Lower leg skin (tissue), 4 donors: ENCODE measurements at regions not wholly inside any gene's neighbourhood (a gene's known extent, or its start where the extent isn't known, plus 50 kb on each side); places are given as distances from the start of the nearest gene placed in this dataset.
"Not testable (repeated sequence)": the region's sequence is repeated elsewhere in the genome, so short reads cannot be mapped to it uniquely, and the experiment has no call there.

ENCODE experiments used
- DNase-seq, 2 donors: peaks; one replicate each; pipeline ENCODE4 v3.0.0-alpha.2; 2019; ENCODE audit warnings: low spot score in 2 of 2
- H3K4me3 ChIP-seq: fragments of 200-600 bp; sonication (generic); 2 replicates; pipeline ENCODE4 v1.5.1; 2017; ENCODE audit warnings: mild to moderate bottlenecking, low read depth; ENCODE audit not compliant: poor library complexity, severe bottlenecking
- POLR2A ChIP-seq, 2 donors: fragments of 450-650 bp; IDR thresholded peaks; one replicate each; pipeline ENCODE4 v1.6.1; 2016 to 2017; ENCODE audit warnings: antibody characterized with exemption in 2 of 2, mild to moderate bottlenecking in 1 of 2, moderate library complexity in 1 of 2
- WGBS, 2 donors: methylation state at CpG; one replicate each; pipeline ENCODE4 v1.1.5; 2018; 5-methylcytosine and 5-hydroxymethylcytosine counted together
- intact Hi-C: fragments of 100-400 bp; cut with DNase I; formaldehyde crosslinking; loops from one replicate; pipeline ENCODE4 v1.15.0; 2023; ENCODE audit warnings: low total_unique reads
- TF ChIP-seq, protein P1 (sequence below), 3 donors: fragments of 450-650 bp; IDR thresholded peaks; one replicate each; pipeline ENCODE4 v1.5.1; 2016; ENCODE audit warnings: antibody characterized with exemption in 3 of 3, mild to moderate bottlenecking in 3 of 3, moderate library complexity in 2 of 3

DNA sequence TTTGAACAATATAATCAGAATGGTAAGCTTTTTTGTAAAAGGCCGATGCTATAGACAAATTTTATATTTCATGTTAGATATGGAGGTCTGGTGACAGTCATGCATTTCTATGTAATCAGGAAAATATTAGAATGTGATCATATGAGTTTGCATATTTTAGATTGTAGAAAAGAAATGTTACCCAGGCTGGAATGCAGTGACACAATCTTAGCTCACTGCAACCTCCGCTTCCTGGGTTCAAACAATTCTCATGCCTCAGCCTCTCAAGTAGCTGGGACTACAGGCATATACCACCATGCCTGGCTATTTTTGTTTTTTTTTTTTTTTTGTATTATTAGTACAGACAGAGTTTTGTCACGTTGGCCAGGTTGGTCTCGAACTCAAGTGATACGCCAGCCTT lies 152.0 kb downstream of the LMLN start:
- TF ChIP-seq POLR2A (IDR thresholded peaks at IDR 0.05) = no peak
- TF ChIP-seq, protein P1, sequence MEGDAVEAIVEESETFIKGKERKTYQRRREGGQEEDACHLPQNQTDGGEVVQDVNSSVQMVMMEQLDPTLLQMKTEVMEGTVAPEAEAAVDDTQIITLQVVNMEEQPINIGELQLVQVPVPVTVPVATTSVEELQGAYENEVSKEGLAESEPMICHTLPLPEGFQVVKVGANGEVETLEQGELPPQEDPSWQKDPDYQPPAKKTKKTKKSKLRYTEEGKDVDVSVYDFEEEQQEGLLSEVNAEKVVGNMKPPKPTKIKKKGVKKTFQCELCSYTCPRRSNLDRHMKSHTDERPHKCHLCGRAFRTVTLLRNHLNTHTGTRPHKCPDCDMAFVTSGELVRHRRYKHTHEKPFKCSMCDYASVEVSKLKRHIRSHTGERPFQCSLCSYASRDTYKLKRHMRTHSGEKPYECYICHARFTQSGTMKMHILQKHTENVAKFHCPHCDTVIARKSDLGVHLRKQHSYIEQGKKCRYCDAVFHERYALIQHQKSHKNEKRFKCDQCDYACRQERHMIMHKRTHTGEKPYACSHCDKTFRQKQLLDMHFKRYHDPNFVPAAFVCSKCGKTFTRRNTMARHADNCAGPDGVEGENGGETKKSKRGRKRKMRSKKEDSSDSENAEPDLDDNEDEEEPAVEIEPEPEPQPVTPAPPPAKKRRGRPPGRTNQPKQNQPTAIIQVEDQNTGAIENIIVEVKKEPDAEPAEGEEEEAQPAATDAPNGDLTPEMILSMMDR (IDR thresholded peaks at IDR 0.05) = no peak
- intact Hi-C loops = no loop called here
- no peak for DNase-seq
- H3K4me3 ChIP-seq = no peak overlapping the region
- WGBS, 2 donors = 84 to 92% methylated on average over 5 of the region's 5 CpGs

- no peak overlapping the region for H3K4me3 ChIP-seq
- WGBS, 2 donors = 11 to 17% methylated on average over 38 to 50 of the region's 59 CpGs
- intact Hi-C loops = no loop called here
- TF ChIP-seq, protein P1 (IDR thresholded peaks at IDR 0.05) = no peak
- DNase-seq = no peak
Measured at GRCh38 chr3:198113206-198114053, 153.4 kb downstream of the LMLN start.

GRCh38 chr3:198114516-198114915 lies 154.5 kb downstream of the LMLN start:
- WGBS, 2 donors = 92 to 93% methylated on average over 7 of the region's 7 CpGs

GRCh38 chr3:198122184-198122583 lies 162.2 kb downstream of the LMLN start:
- intact Hi-C loops, DNase-seq, H3K4me3 ChIP-seq: not testable (repeated sequence)
- 69% methylated on average over 7 of the region's 8 CpGs; no CpG with 5 or more reads in 1 of the 2 donors for WGBS, 2 donors

More at GRCh38 chr3:198114516-198114915, 154.5 kb downstream of the LMLN start:
- H3K4me3 ChIP-seq, DNase-seq, intact Hi-C loops: not testable (repeated sequence)

DNA sequence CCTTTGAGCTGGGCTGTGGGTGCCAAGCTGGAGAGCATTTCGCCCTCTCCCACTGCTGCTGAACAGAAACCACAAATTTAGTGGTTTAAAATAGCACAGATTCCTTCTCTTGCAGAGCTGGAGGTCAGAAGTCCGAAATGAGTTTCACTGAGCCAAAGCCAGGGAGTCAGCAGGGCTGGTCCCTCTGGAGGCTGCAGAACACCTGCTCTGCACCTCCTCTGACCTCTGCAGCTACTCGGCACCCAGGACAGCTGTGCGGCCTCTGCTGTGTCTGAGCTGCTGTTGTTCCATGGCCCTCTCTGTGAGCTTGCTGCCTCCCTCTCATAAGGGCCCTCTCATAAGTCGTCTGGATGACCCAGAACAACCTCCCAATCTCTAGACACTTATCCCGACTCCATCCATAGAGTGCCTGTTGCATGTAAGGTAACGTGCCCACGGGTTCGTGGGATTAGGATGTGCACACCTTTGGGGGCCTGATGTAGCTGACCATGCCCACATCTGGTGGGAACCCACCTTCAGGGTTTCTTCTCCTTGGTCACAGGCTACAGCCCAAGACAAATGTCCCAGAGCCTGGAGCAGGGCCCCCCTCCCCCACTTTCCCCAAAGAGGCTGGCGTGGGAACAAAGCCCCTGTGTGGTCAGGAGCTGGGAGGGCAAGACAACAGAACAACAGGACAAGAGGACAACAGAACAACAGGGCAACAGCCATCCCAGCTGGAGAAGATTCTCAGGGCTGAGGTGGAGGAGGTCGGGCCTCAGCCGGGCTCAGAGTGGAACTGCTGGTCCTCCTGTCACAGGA lies 177.2 kb downstream of the LMLN start:
- intact Hi-C loops, DNase-seq, H3K4me3 ChIP-seq: not testable (repeated sequence)
- 84 to 88% methylated on average over 3 to 5 of the region's 12 CpGs for WGBS, 2 donors

DNA sequence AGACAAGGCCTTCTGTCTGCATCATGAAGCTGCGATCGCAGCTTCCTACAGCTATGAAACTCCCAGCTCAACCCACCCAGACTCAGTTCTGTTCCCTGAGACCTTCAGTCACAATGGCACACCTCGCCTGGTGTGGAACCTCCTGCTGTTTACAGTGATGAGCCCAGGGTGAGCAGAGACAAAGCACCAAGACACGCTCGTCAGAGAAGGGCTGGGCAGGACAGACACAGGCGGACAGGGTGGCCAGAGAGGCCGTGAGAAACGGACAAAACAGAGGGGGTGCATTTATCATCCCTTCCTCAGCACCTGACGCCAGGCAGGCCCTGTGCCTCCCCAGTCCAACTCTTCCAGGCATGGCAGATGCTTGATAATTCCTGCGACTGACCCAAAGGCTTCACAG lies 178.2 kb downstream of the LMLN start:
- WGBS, 2 donors = 88 to 89% methylated on average over 6 to 7 of the region's 10 CpGs
- H3K4me3 ChIP-seq, DNase-seq, intact Hi-C loops: not testable (repeated sequence)

DNA sequence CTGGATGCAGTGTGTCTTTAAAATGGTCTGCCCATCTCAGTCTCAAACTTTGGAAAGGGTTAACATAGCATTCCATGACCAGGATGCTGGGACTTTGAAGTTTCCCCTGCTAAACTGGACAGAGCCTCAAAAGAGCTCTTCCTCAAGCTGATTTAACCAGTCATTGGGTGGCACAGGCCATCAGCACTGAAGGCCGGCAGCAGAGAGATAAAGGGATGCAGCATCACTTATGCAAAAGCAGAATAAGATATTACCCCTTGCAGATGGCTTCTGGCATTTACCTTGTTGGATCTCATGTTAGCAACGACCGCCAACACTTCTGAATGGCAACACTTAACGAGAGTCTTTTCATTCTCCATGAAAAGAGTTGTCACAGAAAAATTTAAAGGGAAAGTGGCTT lies 179.0 kb downstream of the LMLN start:
- H3K4me3 ChIP-seq, DNase-seq, intact Hi-C loops: not testable (repeated sequence)
- WGBS, 2 donors = 21 to 34% methylated on average over 4 of the region's 4 CpGs

- WGBS, 2 donors = 40 to 50% methylated on average over 6 to 8 of the region's 8 CpGs
- intact Hi-C loops, DNase-seq, H3K4me3 ChIP-seq: not testable (repeated sequence)
Measured at GRCh38 chr3:198139513-198140167, 179.6 kb downstream of the LMLN start.

- intact Hi-C loops, DNase-seq, H3K4me3 ChIP-seq: not testable (repeated sequence)
- 68 to 76% methylated on average over 10 of the region's 15 CpGs for WGBS, 2 donors
Measured at GRCh38 chr3:198143300-198144137, 183.5 kb downstream of the LMLN start.

DNA sequence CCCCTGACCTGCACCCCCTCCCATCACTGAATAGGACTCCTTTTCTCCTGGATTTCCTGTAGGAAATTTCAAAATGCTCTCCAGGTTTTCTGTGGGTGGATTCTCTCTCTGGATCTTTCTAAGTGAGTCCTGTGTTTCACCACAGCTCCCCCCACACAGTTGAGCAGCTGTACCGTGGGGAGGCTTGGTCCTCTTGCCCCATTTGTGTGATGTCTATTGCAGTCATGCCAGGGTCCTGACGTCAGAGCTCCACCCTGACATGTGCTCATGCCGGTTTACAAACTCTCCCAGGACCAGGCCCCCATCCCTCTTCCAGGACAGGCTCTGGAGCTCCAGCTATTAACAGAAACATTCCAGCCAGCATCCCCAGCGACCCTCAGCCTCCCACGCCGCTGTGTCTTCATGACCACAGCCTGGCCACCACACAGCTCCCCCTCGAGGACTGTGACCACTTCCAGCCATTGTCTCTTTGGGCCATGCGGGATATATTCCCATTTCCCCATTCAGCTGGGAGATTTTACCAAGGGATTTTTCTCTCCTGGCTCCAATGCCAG lies 185.3 kb downstream of the LMLN start:
- intact Hi-C loops, H3K4me3 ChIP-seq, DNase-seq: not testable (repeated sequence)
- 19 to 35% methylated on average over 3 of the region's 8 CpGs for WGBS, 2 donors

DNA sequence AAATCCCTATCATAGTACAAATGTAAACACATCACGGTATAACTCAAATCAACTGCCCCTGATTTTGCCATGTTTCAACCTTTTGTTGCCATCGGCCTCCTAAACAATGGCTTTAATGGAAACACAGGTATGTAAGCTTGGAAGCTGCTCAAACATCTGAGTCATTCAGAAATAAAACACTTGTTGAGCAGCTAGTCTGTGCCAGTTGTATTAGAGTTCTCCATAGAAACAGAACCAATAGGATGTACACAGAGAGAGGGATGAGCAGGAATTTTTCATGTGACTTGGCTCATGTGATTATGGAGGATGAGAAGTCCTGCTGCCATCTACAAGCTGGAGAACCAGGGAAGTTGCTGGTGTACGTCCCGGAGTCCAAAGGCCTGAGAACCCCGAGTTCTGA lies 186.1 kb downstream of the LMLN start:
- 71 to 74% methylated on average over 3 to 4 of the region's 5 CpGs for WGBS, 2 donors
- not testable (repeated sequence) for H3K4me3 ChIP-seq, DNase-seq

More for the DNA sequence above, 186.1 kb downstream of the LMLN start:
- intact Hi-C loops = not testable (repeated sequence)
